Inflammatory macrophage treated with lipopolysaccharide for 1 hour (primary cell): ENCODE measurements at regions not wholly inside any gene's neighbourhood (a gene's known extent, or its start where the extent isn't known, plus 50 kb on each side); places are given as distances from the start of the nearest gene placed in this dataset.
"Not testable (repeated sequence)": the region's sequence is repeated elsewhere in the genome, so short reads cannot be mapped to it uniquely, and the experiment has no call there.

ENCODE experiments used
- DNase-seq, 2 donors: peaks; one replicate each; pipeline ENCODE4 v3.0.0-alpha.2; 2020 to 2022

- DNase-seq = no peak
Observed at GRCh38 chr16:58831386-58831785, 97.3 kb upstream of the GOT2 start.

- no peak for DNase-seq
Observed at GRCh38 chr16:58828901-58829545, 94.9 kb upstream of the GOT2 start.

- no peak for DNase-seq
Observed at GRCh38 chr16:58824201-58824600, 90.1 kb upstream of the GOT2 start.

- no peak for DNase-seq
Observed at GRCh38 chr16:58821886-58822285, 87.8 kb upstream of the GOT2 start.

- DNase-seq = no peak
Observed at GRCh38 chr16:58820411-58820810, 86.3 kb upstream of the GOT2 start.

- DNase-seq = no peak
Observed at GRCh38 chr16:58815181-58815888, 81.2 kb upstream of the GOT2 start.

- peak; percentile 9 to 55 for DNase-seq
Observed at GRCh38 chr16:58814348-58814801, 80.3 kb upstream of the GOT2 start.

GRCh38 chr16:58809213-58809612, 75.1 kb upstream of the GOT2 start:
- DNase-seq = no peak

- DNase-seq = no peak
Observed at GRCh38 chr16:58807276-58807675, 73.2 kb upstream of the GOT2 start.

- DNase-seq = no peak
Observed at GRCh38 chr16:58801838-58802237, 67.7 kb upstream of the GOT2 start.

GRCh38 chr16:58797137-58797801, 63.2 kb upstream of the GOT2 start:
- DNase-seq = no peak

GRCh38 chr16:58793366-58793765, 59.2 kb upstream of the GOT2 start:
- DNase-seq = peak; percentile 6 to 34

- no peak for DNase-seq
Observed at GRCh38 chr16:58792188-58792587, 58.1 kb upstream of the GOT2 start.

- not testable (repeated sequence) for DNase-seq
Observed at GRCh38 chr16:58790816-58791557, 56.9 kb upstream of the GOT2 start.

- peak; percentile 68 to 75 for DNase-seq
Observed at GRCh38 chr16:58789351-58789750, 55.2 kb upstream of the GOT2 start.
